ENCODE measurements at regions not wholly inside any gene's neighbourhood (a gene's known extent, or its start where the extent isn't known, plus 50 kb on each side); places are given as distances from the start of the nearest gene placed in this dataset.

GRCh38 chr21:17668479-17669140, 55.9 kb upstream of the BTG3 start:
- TF ChIP-seq, protein P1, sequence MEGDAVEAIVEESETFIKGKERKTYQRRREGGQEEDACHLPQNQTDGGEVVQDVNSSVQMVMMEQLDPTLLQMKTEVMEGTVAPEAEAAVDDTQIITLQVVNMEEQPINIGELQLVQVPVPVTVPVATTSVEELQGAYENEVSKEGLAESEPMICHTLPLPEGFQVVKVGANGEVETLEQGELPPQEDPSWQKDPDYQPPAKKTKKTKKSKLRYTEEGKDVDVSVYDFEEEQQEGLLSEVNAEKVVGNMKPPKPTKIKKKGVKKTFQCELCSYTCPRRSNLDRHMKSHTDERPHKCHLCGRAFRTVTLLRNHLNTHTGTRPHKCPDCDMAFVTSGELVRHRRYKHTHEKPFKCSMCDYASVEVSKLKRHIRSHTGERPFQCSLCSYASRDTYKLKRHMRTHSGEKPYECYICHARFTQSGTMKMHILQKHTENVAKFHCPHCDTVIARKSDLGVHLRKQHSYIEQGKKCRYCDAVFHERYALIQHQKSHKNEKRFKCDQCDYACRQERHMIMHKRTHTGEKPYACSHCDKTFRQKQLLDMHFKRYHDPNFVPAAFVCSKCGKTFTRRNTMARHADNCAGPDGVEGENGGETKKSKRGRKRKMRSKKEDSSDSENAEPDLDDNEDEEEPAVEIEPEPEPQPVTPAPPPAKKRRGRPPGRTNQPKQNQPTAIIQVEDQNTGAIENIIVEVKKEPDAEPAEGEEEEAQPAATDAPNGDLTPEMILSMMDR (IDR thresholded peaks at IDR 0.05): no peak
- TF ChIP-seq EP300 (IDR thresholded peaks at IDR 0.05): no peak
